HepG2 (cell line): ENCODE measurements at regions not wholly inside any gene's neighbourhood (a gene's known extent, or its start where the extent isn't known, plus 50 kb on each side); places are given as distances from the start of the nearest gene placed in this dataset.

Source experiments
- ATAC-seq: fragments of 200-7000 bp; cut with Tn5 transposase; 3 replicates; pipeline ENCODE4 v1.9.1; 2020; ENCODE audit warnings: mild to moderate bottlenecking, moderate library complexity
- BruUV-seq: library from RNA; stranded (reverse); fragments of 400-500 nt; replicated peaks from 2 replicates; lab custom pipeline; 2021; lab: Mats Ljungman, UMichigan
- CTCF ChIA-PET: fragments of 300-600 bp; formaldehyde crosslinking; extraction: SDS; loops from one replicate; lab custom pipeline; 2021; ENCODE audit warnings: low total read pairs, inconsistent platforms, low intra/inter-chr PET ratio; lab: Yijun Ruan, JAX
- POLR2A ChIA-PET: fragments of 350-600 bp; sonication (Branson Sonifier 250); formaldehyde crosslinking; loops from one replicate; lab custom pipeline; 2020; ENCODE audit warnings: antibody characterized with exemption, inconsistent platforms; lab: Yijun Ruan, JAX
- DNase-seq: peaks from one replicate; pipeline ENCODE4 v3.0.0-alpha.2; 2015; ENCODE audit warnings: low spot score
- FAIRE-seq: peaks from 3 replicates; lab custom pipeline; 2011; peaks lifted over from hg19 to GRCh38; lab: Jason Lieb, UNC
- H2AFZ ChIP-seq: one replicate; pipeline ENCODE4 v1.6.1; 2011; ENCODE audit warnings: low read length, inconsistent platforms
- H3K27ac ChIP-seq: fragments of 300-600 bp; 3 replicates; pipeline ENCODE4 v1.8.0; 2011; ENCODE audit warnings: mixed run types, mild to moderate bottlenecking, mixed read lengths, low read length, inconsistent platforms; ENCODE audit not compliant: insufficient read depth; ENCODE audit errors: extremely low read length
- H3K27me3 ChIP-seq, 2 experiments: fragments of 200-600 bp in 1 of 2; 2 replicates in 1 of 2; 3 replicates in 1 of 2; pipeline versions ENCODE4 v1.6.0 to v1.8.0; 2011; ENCODE audit warnings: low read length in 2 of 2, mild to moderate bottlenecking in 2 of 2, moderate library complexity in 2 of 2, inconsistent platforms in 1 of 2; ENCODE audit not compliant: insufficient read depth in 2 of 2, control insufficient read depth in 1 of 2
- H3K36me3 ChIP-seq, 2 experiments: fragments of 200-600 bp in 1 of 2; replicated peaks in 1 of 2; 2 replicates in 1 of 2; 3 replicates in 1 of 2; pipeline versions ENCODE4 v1.5.1 to v1.8.0; 2011; ENCODE audit warnings: low read length in 2 of 2, inconsistent platforms in 1 of 2; ENCODE audit not compliant: insufficient read depth in 2 of 2, control insufficient read depth in 1 of 2
- H3K4me1 ChIP-seq: 2 replicates; pipeline ENCODE4 v1.5.1; 2012; ENCODE audit warnings: low read length, inconsistent platforms; ENCODE audit not compliant: insufficient read depth
- H3K4me2 ChIP-seq: 2 replicates; pipeline ENCODE4 v1.6.0; 2011; ENCODE audit warnings: low read depth, low read length, inconsistent platforms
- H3K4me3 ChIP-seq, 3 experiments: fragments of 200-600 bp in 1 of 3; sonication (generic), shearing (Covaris generic) in 1 of 3; replicated peaks in 1 of 3; 2 replicates each; pipeline ENCODE4 v1.5.1; 2011 to 2016; ENCODE audit warnings: low read length in 3 of 3, inconsistent platforms in 2 of 3, low read depth in 2 of 3, mild to moderate bottlenecking in 2 of 3, control low read depth in 1 of 3, mixed read lengths in 1 of 3; ENCODE audit not compliant: insufficient read depth in 1 of 3
- H3K79me2 ChIP-seq: one replicate; pipeline ENCODE4 v1.6.1; 2011; ENCODE audit warnings: low read length, inconsistent platforms; ENCODE audit not compliant: insufficient read depth
- H3K9ac ChIP-seq: 2 replicates; pipeline ENCODE4 v1.6.0; 2011; ENCODE audit warnings: mild to moderate bottlenecking, low read depth, low read length, inconsistent platforms; ENCODE audit not compliant: insufficient read depth
- H3K9me3 ChIP-seq: 2 replicates; pipeline ENCODE4 v1.5.1; 2012; ENCODE audit warnings: mild to moderate bottlenecking, low read length
- H4K20me1 ChIP-seq: 2 replicates; pipeline ENCODE4 v1.6.0; 2011; ENCODE audit warnings: inconsistent platforms, mild to moderate bottlenecking, low read length, moderate library complexity; ENCODE audit not compliant: insufficient read depth
- AHR ChIP-seq: IDR thresholded peaks from 2 replicates; pipeline ENCODE4 v1.6.1; 2018; ENCODE audit warnings: missing genetic modification reagents, missing compliant biosample characterization
- CSRNP2 ChIP-seq: sonication (generic); formaldehyde crosslinking; conservative IDR thresholded peaks from 2 replicates; pipeline ENCODE4 v1.8.0; 2022; ENCODE audit warnings: low read depth, missing genetic modification reagents
- DNMT3B ChIP-seq: conservative IDR thresholded peaks from 2 replicates; pipeline ENCODE4 v1.6.1; 2016; ENCODE audit warnings: missing biosample characterization, control low read depth
- DPF2 ChIP-seq: sonication (generic); formaldehyde crosslinking; IDR thresholded peaks from 2 replicates; pipeline ENCODE4 v1.4.0; 2020; ENCODE audit warnings: mild to moderate bottlenecking, low read depth, missing genetic modification reagents, borderline replicate concordance
- HDAC1 ChIP-seq: sonication (generic); formaldehyde crosslinking; IDR thresholded peaks from 2 replicates; pipeline ENCODE4 v1.5.1; 2020; ENCODE audit warnings: mild to moderate bottlenecking, missing genetic modification reagents
- HDAC2 ChIP-seq: sonication (generic); formaldehyde crosslinking; IDR thresholded peaks from 2 replicates; pipeline ENCODE4 v1.4.0; 2020; ENCODE audit warnings: missing genetic modification reagents
- HOXD1 ChIP-seq: sonication (generic); formaldehyde crosslinking; IDR thresholded peaks from 2 replicates; pipeline ENCODE4 v1.5.0; 2020; ENCODE audit warnings: missing genetic modification reagents
- NFATC3 ChIP-seq: sonication (generic); formaldehyde crosslinking; IDR thresholded peaks from 2 replicates; pipeline ENCODE4 v1.5.1; 2020; ENCODE audit warnings: mild to moderate bottlenecking, missing genetic modification reagents
- NFYB ChIP-seq: sonication (generic); formaldehyde crosslinking; IDR thresholded peaks from 2 replicates; pipeline ENCODE4 v1.4.0; 2020; ENCODE audit warnings: missing genetic modification reagents
- NKX3-1 ChIP-seq: sonication (generic); formaldehyde crosslinking; IDR thresholded peaks from 2 replicates; pipeline ENCODE4 v1.5.0; 2020; ENCODE audit warnings: missing genetic modification reagents
- NR2F1 ChIP-seq, 2 experiments: fragments of 450-650 bp in 1 of 2; formaldehyde crosslinking in 1 of 2; IDR thresholded peaks; 2 replicates each; pipeline versions ENCODE4 v1.5.0 to v1.6.1; 2016 to 2020; ENCODE audit warnings: mild to moderate bottlenecking in 1 of 2, missing compliant biosample characterization in 1 of 2, missing genetic modification reagents in 1 of 2, moderate library complexity in 1 of 2
- PHF21A ChIP-seq: sonication (generic); formaldehyde crosslinking; IDR thresholded peaks from 2 replicates; pipeline ENCODE4 v1.5.0; 2020; ENCODE audit warnings: mild to moderate bottlenecking, missing genetic modification reagents
- RFXANK ChIP-seq: IDR thresholded peaks from 2 replicates; pipeline ENCODE4 v1.6.1; 2016
- ZNF317 ChIP-seq: sonication (generic); formaldehyde crosslinking; IDR thresholded peaks from 2 replicates; pipeline ENCODE4 v1.5.0; 2020; ENCODE audit warnings: mild to moderate bottlenecking, missing genetic modification reagents
- ZNF557 ChIP-seq: sonication (generic); formaldehyde crosslinking; IDR thresholded peaks from 2 replicates; pipeline ENCODE4 v1.4.0; 2020; ENCODE audit warnings: missing genetic modification reagents
- ZNF850 ChIP-seq: sonication (generic); formaldehyde crosslinking; conservative IDR thresholded peaks from 2 replicates; pipeline ENCODE4 v1.9.0; 2021; ENCODE audit warnings: mild to moderate bottlenecking, missing genetic modification reagents
- WGBS: methylation state at CpG from one replicate; pipeline ENCODE4 v1.1.6; 2017; ENCODE audit warnings: low lambda C conversion rate; 5-methylcytosine and 5-hydroxymethylcytosine counted together
- in situ Hi-C: cut with HindIII; loops from 2 replicates; pipeline ENCODE4 v1.10.0; 2017; ENCODE audit warnings: low pct_unique_long_range_greater_than_20kb; ENCODE audit not compliant: extremely low pct_ligation_motif_present
- intact Hi-C: fragments of 100-400 bp; cut with micrococcal nuclease; formaldehyde crosslinking; loops from one replicate; pipeline ENCODE4 v1.10.0; 2022; ENCODE audit not compliant: unreplicated experiment
- TF ChIP-seq, protein P1 (sequence below): sonication (generic); formaldehyde crosslinking; IDR thresholded peaks from 2 replicates; pipeline ENCODE4 v1.5.1; 2020; ENCODE audit warnings: mild to moderate bottlenecking, missing genetic modification reagents, moderate library complexity
- TF ChIP-seq, protein P2 (sequence below): IDR thresholded peaks from 2 replicates; pipeline ENCODE4 v1.6.1; 2016; ENCODE audit warnings: mild to moderate bottlenecking

- FAIRE-seq = no peak
- ChIA-PET CTCF (no interaction called here), POLR2A (no interaction called here)
Measured at GRCh38 chr7:118764221-118764620, 539.7 kb downstream of the ANKRD7 start.

DNA sequence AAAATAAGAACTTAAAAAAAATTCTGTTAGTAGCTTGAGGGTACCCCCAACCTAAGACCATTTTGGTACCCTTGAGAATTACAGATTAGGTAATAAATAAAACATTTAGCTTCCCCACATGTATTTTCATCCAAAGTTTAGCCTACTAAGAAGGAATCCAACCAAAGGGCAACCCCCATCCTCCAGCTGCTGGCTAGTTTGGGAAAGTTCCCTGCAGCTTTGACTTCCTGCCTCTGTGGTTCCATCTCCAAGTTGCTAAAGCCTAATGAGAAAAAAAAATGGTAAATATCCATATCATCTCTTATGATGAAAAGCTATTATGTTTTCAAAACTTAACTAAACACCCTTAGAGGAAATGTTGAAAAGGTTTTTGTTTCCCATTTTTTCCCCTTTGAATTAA is 547.2 kb downstream of the ANKRD7 start:
- CTCF ChIA-PET = no interaction called here
- no TSS peak for BruUV-seq
- Histone ChIP-seq H3K79me2 (no peaks in the 10 kb centered on the region), H3K9me3 (no peaks in the 10 kb centered on the region), H4K20me1 (no peaks in the 10 kb centered on the region), H3K4me1 (no peaks in the 10 kb centered on the region)
- no peak for DNase-seq
- no peak for TF ChIP-seq RFXANK
- TF ChIP-seq NR2F1 (CRISPR knock-in tag; IDR thresholded peaks at IDR 0.05) = no peak
- no peak for TF ChIP-seq HDAC2 (CRISPR knock-in tag)
- no peak for TF ChIP-seq CSRNP2 (CRISPR knock-in tag)
- no peak for TF ChIP-seq ZNF850
- no peak for TF ChIP-seq HOXD1 (CRISPR knock-in tag)
- TF ChIP-seq ZNF317 (CRISPR knock-in tag) = no peak
- TF ChIP-seq, protein P1, sequence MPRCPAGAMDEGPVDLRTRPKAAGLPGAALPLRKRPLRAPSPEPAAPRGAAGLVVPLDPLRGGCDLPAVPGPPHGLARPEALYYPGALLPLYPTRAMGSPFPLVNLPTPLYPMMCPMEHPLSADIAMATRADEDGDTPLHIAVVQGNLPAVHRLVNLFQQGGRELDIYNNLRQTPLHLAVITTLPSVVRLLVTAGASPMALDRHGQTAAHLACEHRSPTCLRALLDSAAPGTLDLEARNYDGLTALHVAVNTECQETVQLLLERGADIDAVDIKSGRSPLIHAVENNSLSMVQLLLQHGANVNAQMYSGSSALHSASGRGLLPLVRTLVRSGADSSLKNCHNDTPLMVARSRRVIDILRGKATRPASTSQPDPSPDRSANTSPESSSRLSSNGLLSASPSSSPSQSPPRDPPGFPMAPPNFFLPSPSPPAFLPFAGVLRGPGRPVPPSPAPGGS (CRISPR knock-in tag) = no peak
- TF ChIP-seq, protein P2, sequence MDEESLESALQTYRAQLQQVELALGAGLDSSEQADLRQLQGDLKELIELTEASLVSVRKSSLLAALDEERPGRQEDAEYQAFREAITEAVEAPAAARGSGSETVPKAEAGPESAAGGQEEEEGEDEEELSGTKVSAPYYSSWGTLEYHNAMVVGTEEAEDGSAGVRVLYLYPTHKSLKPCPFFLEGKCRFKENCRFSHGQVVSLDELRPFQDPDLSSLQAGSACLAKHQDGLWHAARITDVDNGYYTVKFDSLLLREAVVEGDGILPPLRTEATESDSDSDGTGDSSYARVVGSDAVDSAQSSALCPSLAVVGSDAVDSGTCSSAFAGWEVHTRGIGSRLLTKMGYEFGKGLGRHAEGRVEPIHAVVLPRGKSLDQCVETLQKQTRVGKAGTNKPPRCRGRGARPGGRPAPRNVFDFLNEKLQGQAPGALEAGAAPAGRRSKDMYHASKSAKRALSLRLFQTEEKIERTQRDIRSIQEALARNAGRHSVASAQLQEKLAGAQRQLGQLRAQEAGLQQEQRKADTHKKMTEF (CRISPR knock-in tag) = no peak
- TF ChIP-seq DPF2 (CRISPR knock-in tag) = no peak
- no peak for TF ChIP-seq HDAC1
- TF ChIP-seq, all 625 proteins: peak for 0
- H3K9ac ChIP-seq = no peak overlapping the region
- no peak overlapping the region for H3K4me2 ChIP-seq
- H2AFZ ChIP-seq = no peak overlapping the region
- FAIRE-seq (no peak), ATAC-seq (no peak)
- POLR2A ChIA-PET = no interaction called here
- no peak overlapping the region for H3K4me3 ChIP-seq
- no peaks in the 10 kb centered on the region; a peak in 1 of 5 replicates for H3K27me3 ChIP-seq
- no peaks in the 10 kb centered on the region for H3K36me3 ChIP-seq
- H3K27ac ChIP-seq = no peak overlapping the region
- in situ Hi-C loops = no loop called here
- intact Hi-C loops = no loop called here

More at GRCh38 chr7:118764221-118764620, 539.7 kb downstream of the ANKRD7 start:
- Histone ChIP-seq H3K27ac (no peak overlapping the region), H3K4me1 (no peaks in the 10 kb centered on the region), H4K20me1 (no peaks in the 10 kb centered on the region), H3K9me3 (no peaks in the 10 kb centered on the region), H2AFZ (no peak overlapping the region)
- no peak for ATAC-seq
- no peak for DNase-seq
- no peak for TF ChIP-seq DNMT3B (CRISPR knock-in tag)
- TF ChIP-seq NFATC3 (CRISPR knock-in tag) = no peak
- TF ChIP-seq NFYB = no peak
- no peak for TF ChIP-seq AHR (CRISPR knock-in tag)
- no peak for TF ChIP-seq PHF21A (CRISPR knock-in tag)
- no peak for TF ChIP-seq NKX3-1 (CRISPR knock-in tag)
- no peak for TF ChIP-seq ZNF557 (CRISPR knock-in tag)
- TF ChIP-seq, all 625 proteins: peak for 0
- 5% methylated on average over 4 of the region's 4 CpGs for WGBS
- H3K4me2 ChIP-seq = no peak overlapping the region
- intact Hi-C loops (no loop called here), in situ Hi-C loops (no loop called here)
- H3K36me3 ChIP-seq = no peaks in the 10 kb centered on the region
- no peak overlapping the region for H3K4me3 ChIP-seq
- no TSS peak for BruUV-seq
- no peaks in the 10 kb centered on the region; a peak in 1 of 5 replicates for H3K27me3 ChIP-seq
- H3K9ac ChIP-seq = no peak overlapping the region
- no peaks in the 10 kb centered on the region for H3K79me2 ChIP-seq
